BE2C (cell line): ENCODE measurements at regions not wholly inside any gene's neighbourhood (a gene's known extent, or its start where the extent isn't known, plus 50 kb on each side); places are given as distances from the start of the nearest gene placed in this dataset.

Experiments used
- DNase-seq: peaks from one replicate; pipeline ENCODE4 v3.0.0-alpha.2; 2020
- H3K27me3 ChIP-seq: fragments of 250-450 bp; sonication (Bioruptor Pico); 2 replicates; pipeline ENCODE4 v1.5.1; 2020; ENCODE audit warnings: mild to moderate bottlenecking
- H3K36me3 ChIP-seq: fragments of 250-450 bp; sonication (Bioruptor Pico); 2 replicates; pipeline ENCODE4 v1.5.1; 2020; ENCODE audit warnings: mild to moderate bottlenecking
- H3K4me1 ChIP-seq: fragments of 250-450 bp; sonication (Bioruptor Pico); 2 replicates; pipeline ENCODE4 v1.5.1; 2020
- H3K4me3 ChIP-seq: 2 replicates; pipeline ENCODE4 v1.5.1; 2011; ENCODE audit warnings: low read depth, low read length
- H3K9me3 ChIP-seq: fragments of 250-450 bp; sonication (Bioruptor Pico); 2 replicates; pipeline ENCODE4 v1.5.1; 2020
- CTCF ChIP-seq: IDR thresholded peaks from 2 replicates; pipeline ENCODE4 v1.5.1; 2012; ENCODE audit warnings: mild to moderate bottlenecking, low read depth, low read length

- Histone ChIP-seq H3K9me3 (no peaks in the 10 kb centered on the region), H3K4me1 (no peaks in the 10 kb centered on the region), H3K4me3 (no peak overlapping the region), H3K36me3 (no peaks in the 10 kb centered on the region), H3K27me3 (no peaks in the 10 kb centered on the region)
- TF ChIP-seq CTCF = no peak
- no peak for DNase-seq
These were observed 210.9 kb downstream of the TBX18 start for GRCh38 chr6:84553527-84553926.

GRCh38 chr6:84551797-84552196 is 212.6 kb downstream of the TBX18 start:
- TF ChIP-seq CTCF = no peak
- Histone ChIP-seq H3K36me3 (no peaks in the 10 kb centered on the region), H3K4me1 (no peaks in the 10 kb centered on the region), H3K27me3 (no peaks in the 10 kb centered on the region), H3K9me3 (no peaks in the 10 kb centered on the region), H3K4me3 (no peak overlapping the region)
- DNase-seq = no peak

- TF ChIP-seq CTCF = peak; percentile 13; the same call in 1 of the 2 replicates
- H3K27me3 ChIP-seq = no peaks in the 10 kb centered on the region
- no peak for DNase-seq
These were observed 214.5 kb downstream of the TBX18 start for GRCh38 chr6:84549917-84550316.

GRCh38 chr6:84547341-84547801 is 217.0 kb downstream of the TBX18 start:
- no peaks in the 10 kb centered on the region for H3K27me3 ChIP-seq
- no peaks in the 10 kb centered on the region for H3K36me3 ChIP-seq
- no peak overlapping the region for H3K4me3 ChIP-seq
- DNase-seq = no peak
- H3K4me1 ChIP-seq = peaks cover 2% of the 10 kb centered on the region; the same call in 1 of the 2 replicates
- TF ChIP-seq CTCF = no peak
- H3K9me3 ChIP-seq = no peaks in the 10 kb centered on the region

More at GRCh38 chr6:84549917-84550316, 214.5 kb downstream of the TBX18 start:
- Histone ChIP-seq H3K9me3 (no peaks in the 10 kb centered on the region), H3K4me3 (no peak overlapping the region), H3K36me3 (no peaks in the 10 kb centered on the region), H3K4me1 (peaks cover 2% of the 10 kb centered on the region; the same call in 1 of the 2 replicates)

GRCh38 chr6:84546427-84546914 is 217.9 kb downstream of the TBX18 start:
- TF ChIP-seq CTCF = no peak
- peaks cover 2% of the 10 kb centered on the region; the same call in 1 of the 2 replicates for H3K4me1 ChIP-seq
- no peaks in the 10 kb centered on the region for H3K9me3 ChIP-seq
- no peaks in the 10 kb centered on the region for H3K36me3 ChIP-seq
- no peaks in the 10 kb centered on the region for H3K27me3 ChIP-seq
- H3K4me3 ChIP-seq = no peak overlapping the region
- peak; percentile 12 for DNase-seq

- no peaks in the 10 kb centered on the region for H3K9me3 ChIP-seq
- no peak overlapping the region for H3K4me3 ChIP-seq
- H3K36me3 ChIP-seq = no peaks in the 10 kb centered on the region
- H3K27me3 ChIP-seq = no peaks in the 10 kb centered on the region
- H3K4me1 ChIP-seq = no peaks in the 10 kb centered on the region
- no peak for DNase-seq
- TF ChIP-seq CTCF = no peak
These were observed 225.1 kb downstream of the TBX18 start for GRCh38 chr6:84539122-84539856.
